Pancreas (tissue), 10 donors: ENCODE measurements at regions not wholly inside any gene's neighbourhood (a gene's known extent, or its start where the extent isn't known, plus 50 kb on each side); places are given as distances from the start of the nearest gene placed in this dataset.
A peak's percentile ranks its signal among the peaks of the same experiment; 100 is the strongest.

Experiments used
- ATAC-seq, 4 donors: fragments of 200-7000 bp; cut with Tn5 transposase; one replicate each; pipeline versions ENCODE4 v1.8.0 to v1.9.1; 2020; ENCODE audit warnings: mild to moderate bottlenecking in 4 of 4, moderate library complexity in 4 of 4
- DNase-seq, 6 donors: peaks; one replicate each; pipeline ENCODE4 v3.0.0-alpha.2; 2020
- FAIRE-seq: peaks from 2 replicates; lab custom pipeline; 2012; peaks lifted over from hg19 to GRCh38; lab: Jason Lieb, UNC
- H3K27ac ChIP-seq, 4 donors: fragments of 200-600 bp; sonication (generic); 1 replicate in 3 of 4; 2 replicates in 1 of 4; pipeline versions ENCODE4 v1.5.0 to v1.8.0; 2020
- H3K27me3 ChIP-seq, 4 donors: fragments of 200-600 bp; one replicate each; pipeline ENCODE4 v1.8.0; 2021
- H3K36me3 ChIP-seq, 3 donors: fragments of 200-600 bp; sonication (generic) in 1 of 3; one replicate each; pipeline versions ENCODE4 v1.5.0 to v1.8.0; 2020 to 2021
- H3K4me1 ChIP-seq, 3 donors: fragments of 200-600 bp; one replicate each; pipeline ENCODE4 v1.8.0; 2021
- H3K4me3 ChIP-seq, 4 donors: fragments of 200-600 bp; sonication (generic) in 2 of 4; one replicate each; pipeline versions ENCODE4 v1.5.0 to v1.8.0; 2020 to 2021
- H3K9me3 ChIP-seq, 4 donors: fragments of 200-600 bp; one replicate each; pipeline ENCODE4 v1.8.0; 2021
- CTCF ChIP-seq, 4 donors: fragments of 200-600 bp; sonication (generic) in 3 of 4; IDR thresholded peaks; one replicate each; pipeline versions ENCODE4 v1.5.0 to v1.8.0; 2021; ENCODE audit warnings: antibody characterized with exemption in 4 of 4
- WGBS, 2 donors: extraction: QIAGEN DNeasy Blood & Tissue Kit; methylation state at CpG; one replicate each; pipeline ENCODE4 v1.1.7; 2013; 5-methylcytosine and 5-hydroxymethylcytosine counted together
- intact Hi-C, 3 donors: fragments of 100-400 bp; cut with DNase I; formaldehyde crosslinking; loops; one replicate each; pipeline versions ENCODE4 v1.11.1 to v1.14.2; 2022
- donor health status: healthy with polysubstance abuse.
- donor health status: DM: no; HTN: no; CAD: no; lungs with moderate emphysema.
- donor health status: DM: no; HTN: no; CAD: no.
- donor health status: control.
- donor health status: control.
- donor health status: Bipolar disorder and iron deficiency.
- donor health status: DM: yes; HTN: yes; CAD: no.
- donor health status: DM: no; HTN: no; CAD: no.
- donor health status: DM: no; HTN: no; CAD: no.
- donor health status: DM: yes; HTN: yes; CAD: no.

GRCh38 chr3:116812949-116813348 is 103.4 kb downstream of the TUSC7 start:
- DNase-seq, result no peak
- Histone ChIP-seq H3K4me3 (no peak overlapping the region), H3K27me3 (no peaks in the 10 kb centered on the region), H3K4me1 (no peaks in the 10 kb centered on the region), H3K36me3 (no peaks in the 10 kb centered on the region), H3K27ac (no peak overlapping the region), H3K9me3 (no peaks in the 10 kb centered on the region)
- intact Hi-C loops, result no loop called here
- no peak for FAIRE-seq
- no peak for TF ChIP-seq CTCF (IDR thresholded peaks at IDR 0.05)
- no peak for ATAC-seq

- no peak for ATAC-seq
- 71 to 76% methylated on average over 1 of the region's 1 CpG for WGBS, 2 donors
- no peak for FAIRE-seq
- no peak for TF ChIP-seq CTCF (IDR thresholded peaks at IDR 0.05)
- Histone ChIP-seq H3K4me3 (no peak overlapping the region), H3K4me1 (no peaks in the 10 kb centered on the region), H3K9me3 (no peaks in the 10 kb centered on the region), H3K27me3 (no peaks in the 10 kb centered on the region), H3K27ac (no peak overlapping the region), H3K36me3 (no peaks in the 10 kb centered on the region)
- intact Hi-C loops, result no loop called here
- DNase-seq, result no peak
Observed at GRCh38 chr3:116815321-116815720, 105.7 kb downstream of the TUSC7 start.

- ATAC-seq, result peak in 2 of 4 donors; percentile 29 to 37
- no peaks in the 10 kb centered on the region for H3K27me3 ChIP-seq
- FAIRE-seq, result peak; percentile 80
- no peaks in the 10 kb centered on the region for H3K36me3 ChIP-seq
- H3K27ac ChIP-seq, result no peak overlapping the region
- H3K4me3 ChIP-seq, result no peak overlapping the region
- no peaks in the 10 kb centered on the region for H3K9me3 ChIP-seq
- no peaks in the 10 kb centered on the region for H3K4me1 ChIP-seq
- no peak for TF ChIP-seq CTCF (IDR thresholded peaks at IDR 0.05)
- DNase-seq, result no peak
- intact Hi-C loops, result no loop called here
- WGBS, 2 donors, result 57 to 58% methylated on average over 5 of the region's 5 CpGs
Observed at GRCh38 chr3:116815831-116816588, 106.4 kb downstream of the TUSC7 start.

- intact Hi-C loops, result no loop called here
- Histone ChIP-seq H3K36me3 (no peaks in the 10 kb centered on the region), H3K4me3 (no peak overlapping the region), H3K27me3 (no peaks in the 10 kb centered on the region), H3K27ac (no peak overlapping the region), H3K9me3 (no peaks in the 10 kb centered on the region), H3K4me1 (no peaks in the 10 kb centered on the region)
- no peak for DNase-seq
- 64 to 70% methylated on average over 1 of the region's 1 CpG for WGBS, 2 donors
- no peak for ATAC-seq
- TF ChIP-seq CTCF (IDR thresholded peaks at IDR 0.05), result no peak
- no peak for FAIRE-seq
Observed at GRCh38 chr3:116821371-116821770, 111.8 kb downstream of the TUSC7 start.

- Histone ChIP-seq H3K4me1 (no peaks in the 10 kb centered on the region), H3K27ac (no peak overlapping the region), H3K36me3 (no peaks in the 10 kb centered on the region), H3K4me3 (no peak overlapping the region), H3K9me3 (no peaks in the 10 kb centered on the region), H3K27me3 (no peaks in the 10 kb centered on the region)
- intact Hi-C loops, result no loop called here
- FAIRE-seq (no peak), ATAC-seq (no peak), DNase-seq (no peak)
- WGBS, 2 donors, result 68 to 71% methylated on average over 1 of the region's 1 CpG
- TF ChIP-seq CTCF (IDR thresholded peaks at IDR 0.05), result no peak
Observed at GRCh38 chr3:116824208-116824607, 114.6 kb downstream of the TUSC7 start.
